NCI-H460 (cell line): ENCODE measurements at regions not wholly inside any gene's neighbourhood (a gene's known extent, or its start where the extent isn't known, plus 50 kb on each side); places are given as distances from the start of the nearest gene placed in this dataset.

Experiments
- DNase-seq: peaks from one replicate; pipeline ENCODE4 v3.0.0-alpha.2; 2016; ENCODE audit warnings: low read depth; ENCODE audit errors: extremely low read depth

DNA sequence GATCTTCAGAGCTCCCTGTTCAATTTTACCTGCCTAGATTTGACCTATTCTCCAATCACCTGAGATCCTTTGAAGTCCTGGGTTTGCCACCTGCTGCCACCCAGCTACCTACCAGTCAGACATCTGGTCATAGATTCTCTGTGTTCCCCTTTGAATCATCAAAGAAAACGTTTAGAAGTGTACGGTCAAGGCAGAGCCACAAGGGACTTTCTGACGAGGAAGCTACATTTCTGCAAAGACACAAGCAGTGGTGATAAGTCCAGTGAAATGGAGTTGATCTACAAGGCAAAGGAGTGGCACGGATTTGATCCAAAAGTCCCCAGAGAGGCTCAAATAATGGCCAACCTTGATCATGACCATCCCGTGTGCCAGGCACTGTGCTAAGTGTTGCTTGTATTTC, 549.9 kb downstream of the MIAT start:
- DNase-seq: no peak

DNA sequence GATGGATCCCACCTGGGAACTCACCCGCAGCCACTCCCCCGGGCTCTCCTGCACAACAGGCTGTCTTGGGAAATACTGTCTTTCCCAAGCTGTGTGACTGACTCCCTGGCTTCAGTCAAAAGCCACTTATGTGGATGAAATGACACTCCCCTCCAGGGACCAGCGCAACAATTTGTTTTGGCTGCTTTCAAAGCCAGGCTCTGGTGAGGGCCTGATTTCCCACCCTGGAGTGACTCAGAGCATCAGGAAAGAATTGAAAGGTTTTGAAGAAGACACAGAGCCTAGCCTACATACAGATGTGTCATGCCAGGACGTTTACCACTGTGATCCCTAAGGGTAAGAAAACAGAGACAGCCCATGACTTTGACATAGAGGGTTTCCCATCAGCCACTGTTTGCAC, 550.5 kb downstream of the MIAT start:
- peak; percentile 45 for DNase-seq

DNA sequence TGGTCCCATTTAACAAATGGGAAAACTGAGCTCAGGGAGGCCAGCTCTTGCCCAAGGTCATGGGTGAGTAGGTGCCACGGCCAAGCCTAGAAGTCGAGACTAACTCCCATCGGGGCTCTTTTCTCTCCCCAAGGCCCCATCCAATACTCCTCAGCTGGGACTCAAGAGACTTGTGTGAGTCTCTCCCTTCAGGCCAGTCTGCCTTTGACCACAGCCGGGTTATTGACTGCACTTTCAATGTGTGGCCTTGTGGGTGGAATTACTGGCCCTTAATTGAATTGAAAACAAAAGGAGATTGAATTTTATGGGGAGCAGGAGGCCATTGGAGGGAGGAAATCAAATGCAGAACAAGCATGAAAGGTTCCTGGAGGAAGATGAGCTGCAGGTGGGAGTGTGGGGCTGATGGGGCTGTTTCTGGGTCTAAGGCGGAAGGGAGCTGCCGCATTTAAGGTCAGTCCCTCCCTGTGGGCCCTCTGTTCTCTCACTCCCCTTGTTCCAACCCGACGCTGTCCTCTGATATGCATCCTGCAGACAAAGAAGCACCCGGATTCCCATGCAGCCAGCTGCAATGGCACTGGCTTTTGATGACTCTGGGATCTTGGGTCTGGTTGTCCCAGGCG, 552.8 kb downstream of the MIAT start:
- no peak for DNase-seq

DNA sequence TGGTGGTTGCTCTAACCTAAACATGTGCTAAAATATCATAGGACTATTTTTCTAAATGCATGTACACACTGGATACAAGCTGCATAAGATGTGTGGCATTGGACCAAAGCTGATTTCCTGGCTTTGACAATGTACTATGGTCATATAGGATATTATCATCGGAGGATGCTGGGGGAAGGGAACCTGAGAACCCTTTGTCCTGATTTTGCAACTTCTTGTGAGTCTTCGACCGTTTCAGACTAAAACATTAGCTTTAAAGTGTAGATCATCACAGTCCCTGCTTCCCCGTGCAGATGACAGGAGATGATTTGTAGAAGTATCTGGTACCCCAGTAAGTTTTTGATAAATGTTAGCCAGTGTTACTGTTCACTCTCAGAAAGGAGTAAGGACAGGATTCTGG, 554.7 kb downstream of the MIAT start:
- no peak for DNase-seq

DNA sequence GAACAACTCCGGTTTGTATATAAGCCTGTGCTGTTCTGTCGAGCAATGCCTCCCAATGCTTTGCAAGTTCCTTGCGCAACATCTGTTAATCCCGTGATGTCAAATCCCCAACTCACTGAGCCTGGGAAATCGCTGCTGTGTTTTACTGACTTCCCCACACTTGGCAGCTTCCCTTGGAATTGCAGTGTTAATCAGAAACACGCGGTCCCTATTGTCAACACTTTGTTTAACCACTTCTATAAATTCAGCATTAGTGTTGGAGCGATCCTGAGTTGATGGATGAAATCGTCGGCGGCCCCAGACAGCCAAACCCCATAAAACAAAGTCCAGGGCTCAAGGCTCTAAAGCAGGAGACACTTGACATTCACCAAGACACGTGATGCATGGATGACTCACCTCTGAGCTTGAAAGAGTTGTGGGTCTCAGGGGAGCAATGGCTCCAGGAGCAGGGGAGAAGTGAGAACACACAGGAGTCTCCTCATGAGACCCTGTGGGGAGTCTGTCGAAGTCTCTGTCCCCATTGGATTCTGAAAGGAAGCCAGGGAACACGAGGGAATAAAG, 555.3 kb downstream of the MIAT start:
- DNase-seq: peak; percentile 81

DNA sequence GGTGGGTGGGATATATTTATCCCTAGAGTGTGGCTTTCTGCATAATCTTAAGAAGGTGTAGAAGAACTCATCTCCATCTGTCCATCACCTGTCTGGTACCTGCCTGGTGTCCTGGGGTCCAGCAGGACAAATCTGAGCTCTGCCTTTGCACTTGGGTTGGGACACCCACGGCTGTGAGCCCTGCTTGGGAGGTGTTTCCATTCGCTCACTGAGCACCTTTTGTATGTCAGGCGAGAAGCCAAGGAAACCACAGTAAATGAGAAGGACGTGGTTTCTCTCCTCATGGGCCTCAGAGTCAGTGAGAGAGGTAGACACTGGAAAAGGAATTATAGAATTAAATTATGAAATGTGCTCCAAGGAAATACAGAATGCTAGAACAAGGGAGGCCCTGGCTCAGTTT, 555.9 kb downstream of the MIAT start:
- DNase-seq: no peak

DNA sequence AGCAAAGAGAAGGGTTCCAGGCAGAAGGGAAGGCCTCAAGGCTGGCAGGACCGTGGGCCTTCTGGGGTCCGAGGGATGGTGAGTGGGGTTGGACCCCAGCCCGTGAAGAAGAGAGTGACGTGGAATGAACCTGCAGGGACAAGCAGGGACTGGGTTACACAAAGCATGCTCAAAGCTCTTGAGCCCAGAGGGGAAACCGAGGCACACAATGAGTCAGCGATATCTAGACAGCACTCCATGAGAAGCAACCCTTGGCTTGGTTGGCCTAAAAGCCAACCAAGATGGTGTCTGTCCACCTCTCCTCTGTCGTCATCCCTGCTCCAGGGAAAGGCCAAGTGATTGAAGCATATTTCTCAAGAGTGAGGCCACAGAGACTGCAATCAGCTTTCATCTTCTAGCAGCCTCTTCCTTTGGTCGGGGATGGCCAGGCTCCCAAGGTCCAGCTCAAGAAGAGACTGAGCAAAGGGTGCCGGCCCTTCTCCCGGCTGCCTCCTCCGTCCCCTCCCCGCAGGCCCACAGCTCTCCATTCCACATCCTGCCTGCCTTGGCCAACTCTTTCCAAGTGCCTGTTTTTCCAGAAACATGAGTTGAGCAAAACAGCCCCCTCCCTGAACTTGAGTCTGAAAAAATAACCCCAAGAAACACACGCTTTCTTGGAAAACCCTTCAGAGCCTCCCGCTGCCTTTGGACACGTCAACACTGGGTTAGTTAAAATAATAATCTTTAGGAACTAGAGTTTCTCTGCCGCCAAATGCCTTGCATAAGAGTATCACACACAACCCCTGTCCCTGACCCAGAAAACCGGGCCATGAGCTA, 556.6 kb downstream of the MIAT start:
- no peak for DNase-seq

DNA sequence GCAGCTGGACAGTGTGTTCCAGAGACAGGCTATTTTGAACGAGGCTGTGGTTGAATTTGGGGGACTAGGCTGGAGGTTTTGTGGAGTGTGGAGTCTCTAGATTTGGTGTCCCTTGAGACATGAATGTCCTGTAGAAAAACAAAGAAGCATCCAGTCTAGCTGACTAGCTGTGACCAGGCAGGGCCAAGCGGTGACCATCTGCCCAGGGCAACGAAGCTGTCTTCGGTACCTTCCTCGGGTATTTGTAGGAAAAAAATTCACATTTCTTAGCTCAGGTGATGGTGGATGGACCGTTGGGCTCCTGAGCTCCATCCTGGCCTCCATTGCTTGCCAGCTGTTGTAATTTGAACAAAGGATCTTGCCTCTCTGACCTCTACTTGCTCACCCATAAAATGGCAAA, 557.3 kb downstream of the MIAT start:
- DNase-seq: no peak

GRCh38 chr22:27215871-27216270, 558.5 kb downstream of the MIAT start:
- DNase-seq: no peak

DNA sequence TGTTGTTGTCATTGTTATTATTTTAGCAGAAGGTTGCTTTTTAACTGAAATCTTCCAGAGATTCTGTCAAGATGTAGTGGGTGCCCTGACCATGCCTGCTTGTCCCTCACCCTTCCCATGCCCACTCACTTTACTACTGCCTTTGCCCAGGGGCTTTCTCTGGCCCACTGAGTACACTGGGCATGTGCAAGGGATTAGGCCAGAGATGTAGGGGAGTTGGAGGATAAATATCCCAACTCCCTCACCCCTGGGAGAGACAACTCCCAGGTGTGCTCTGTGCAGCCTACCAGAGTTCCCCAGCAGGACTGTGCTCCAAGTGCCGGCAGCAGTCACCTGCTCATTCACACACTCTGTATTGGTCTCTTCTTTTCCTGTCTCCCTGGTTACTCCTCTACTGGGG, 559.1 kb downstream of the MIAT start:
- DNase-seq: no peak

- no peak for DNase-seq
These were observed 559.8 kb downstream of the MIAT start for GRCh38 chr22:27217154-27217553.

GRCh38 chr22:27218012-27218920, 560.9 kb downstream of the MIAT start:
- DNase-seq: peak; percentile 40

- DNase-seq: no peak
These were observed 561.6 kb downstream of the MIAT start for GRCh38 chr22:27219036-27219435.

- DNase-seq: no peak
These were observed 563.0 kb downstream of the MIAT start for GRCh38 chr22:27220339-27220738.

DNA sequence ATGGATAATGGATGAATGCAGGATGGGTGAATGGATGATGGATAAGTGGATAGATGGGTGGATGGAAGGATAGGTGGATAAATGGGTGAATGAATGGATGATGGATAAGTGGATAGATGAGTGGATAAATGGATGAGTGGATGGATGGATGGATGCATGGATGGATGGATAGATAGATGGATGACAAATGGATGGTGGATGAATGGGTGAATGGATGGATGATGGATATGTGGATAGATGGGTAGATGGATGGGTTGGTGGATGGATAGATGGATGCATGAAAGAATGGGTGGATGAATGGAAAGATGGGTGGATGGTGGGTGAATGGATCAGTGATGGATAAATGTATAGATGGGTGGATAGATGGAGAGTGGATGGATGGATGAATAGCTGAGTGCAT, 564.8 kb downstream of the MIAT start:
- DNase-seq: no peak

- no peak for DNase-seq
These were observed 566.2 kb downstream of the MIAT start for GRCh38 chr22:27223317-27224177.

DNA sequence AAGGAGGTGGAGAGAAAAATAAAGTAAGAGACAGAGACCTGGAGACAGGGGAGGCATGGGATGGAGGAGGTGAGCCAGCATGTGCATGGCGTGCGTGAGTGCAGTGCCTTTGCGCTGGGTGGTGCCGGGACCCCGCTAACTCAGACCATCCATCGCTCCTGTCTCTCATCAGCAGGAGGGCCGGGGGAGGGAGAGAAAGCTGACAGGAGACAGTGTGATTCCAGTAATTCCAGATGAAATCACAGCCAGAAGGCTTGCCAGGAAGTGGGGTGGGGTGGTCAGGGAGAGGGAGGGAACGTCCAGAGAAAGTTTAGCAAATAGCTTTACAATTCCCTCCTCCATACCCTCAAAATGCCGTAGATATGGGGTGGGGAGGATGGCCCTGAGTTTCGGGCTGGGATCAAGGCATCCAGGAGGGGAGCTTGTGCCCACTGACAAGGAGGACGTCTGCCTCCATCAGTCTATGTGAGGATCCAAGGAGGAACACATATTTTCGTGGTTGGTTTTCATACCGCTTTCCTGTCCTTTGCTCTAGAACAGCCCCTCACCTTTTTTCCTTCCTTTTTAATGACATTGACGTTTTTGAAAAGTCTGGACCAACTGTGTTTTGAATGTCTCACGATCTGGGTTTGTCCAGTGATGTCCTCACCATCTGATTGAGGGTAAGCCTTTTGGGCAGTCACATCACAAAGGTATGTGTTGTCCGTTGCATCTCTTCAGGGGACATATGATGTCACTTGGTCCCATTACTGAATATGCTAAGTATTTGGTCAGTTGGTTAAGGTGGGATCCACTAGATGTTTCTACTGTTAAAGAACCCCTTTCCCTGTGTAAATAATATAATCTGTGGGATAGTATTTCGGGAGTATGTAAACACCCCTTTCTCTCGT, 567.3 kb downstream of the MIAT start:
- DNase-seq: no peak

DNA sequence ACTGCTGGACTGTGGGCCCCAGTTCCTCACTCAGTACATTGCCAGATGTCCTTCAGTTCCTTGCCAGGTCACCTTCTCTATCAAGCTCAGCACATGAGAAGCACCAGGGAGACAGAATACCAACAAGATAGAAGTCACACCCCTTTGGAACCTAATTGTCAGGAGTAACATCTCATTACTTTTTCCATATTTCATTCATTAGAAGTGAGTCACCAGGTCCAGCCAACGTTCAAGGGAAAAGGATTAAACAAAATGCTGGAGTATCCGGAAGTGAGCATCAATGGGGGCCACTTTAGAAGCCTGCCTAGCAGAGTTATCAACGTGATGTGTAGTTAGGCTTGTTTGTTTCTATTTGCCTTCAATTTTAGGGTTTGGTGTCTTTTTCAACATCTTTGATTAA, 569.3 kb downstream of the MIAT start:
- DNase-seq: no peak

DNA sequence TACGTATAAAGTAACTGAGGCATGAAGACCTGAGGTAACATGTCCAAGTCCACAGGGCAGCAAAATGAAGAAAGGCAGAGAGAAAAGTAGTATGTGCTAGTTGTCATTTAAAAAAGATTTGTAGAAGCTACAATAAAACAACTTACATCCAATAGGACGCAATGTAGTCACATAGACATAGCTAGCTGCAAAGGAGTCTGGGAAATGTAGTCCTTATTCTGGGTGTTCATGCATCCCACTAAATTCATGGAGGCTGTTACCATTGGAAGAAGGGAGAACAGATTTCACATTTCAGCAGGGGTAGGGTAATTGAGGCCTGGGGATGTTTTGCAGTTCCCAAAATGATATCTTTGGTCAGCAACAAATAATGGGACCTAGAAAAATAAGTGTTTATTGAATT, 571.4 kb downstream of the MIAT start:
- DNase-seq: no peak
